NB4 (cell line): ENCODE measurements at regions not wholly inside any gene's neighbourhood (a gene's known extent, or its start where the extent isn't known, plus 50 kb on each side); places are given as distances from the start of the nearest gene placed in this dataset.

Experiments
- DNase-seq: peaks from one replicate; pipeline ENCODE4 v3.0.0; 2010; ENCODE audit warnings: low read depth
- H3K4me3 ChIP-seq: one replicate; pipeline ENCODE4 v1.5.1; 2011; ENCODE audit warnings: mild to moderate bottlenecking, low read depth, low read length, moderate library complexity
- MYC ChIP-seq: IDR thresholded peaks from 2 replicates; pipeline ENCODE4 v1.6.1; 2011; ENCODE audit warnings: low read depth, low read length
- POLR2A ChIP-seq: IDR thresholded peaks from 2 replicates; pipeline ENCODE4 v1.6.1; 2011; ENCODE audit warnings: mild to moderate bottlenecking; ENCODE audit not compliant: insufficient read length; ENCODE audit errors: extremely low read depth
- TF ChIP-seq, protein P1 (sequence below): IDR thresholded peaks from 2 replicates; pipeline ENCODE4 v1.6.1; 2011; ENCODE audit warnings: low read depth, low read length
- TF ChIP-seq, protein P2 (sequence below): IDR thresholded peaks from one replicate; pipeline ENCODE4 v1.5.1; 2012; ENCODE audit warnings: low read depth, low read length

DNA sequence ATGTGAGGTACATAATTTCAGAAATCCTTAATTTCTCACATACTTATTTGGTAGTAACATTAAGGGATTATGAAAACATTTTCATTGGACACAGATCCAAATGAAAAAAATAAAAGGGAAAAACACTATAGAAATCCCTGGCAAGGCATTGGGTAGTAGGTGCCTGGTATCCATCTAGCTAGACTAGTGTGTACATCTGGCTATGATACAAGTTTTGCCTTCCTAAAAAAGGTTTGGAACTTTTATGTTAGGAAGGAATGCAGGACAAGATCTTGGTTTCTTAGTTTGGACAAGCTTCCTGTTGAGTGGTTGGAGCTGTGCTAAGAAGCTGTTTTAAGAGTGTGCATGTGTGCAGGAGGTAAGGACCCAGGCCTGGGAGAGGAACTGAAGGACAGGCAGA, 252.3 kb upstream of the GLI3 start:
- TF ChIP-seq POLR2A (no peak), MYC (no peak)
- TF ChIP-seq, protein P1, sequence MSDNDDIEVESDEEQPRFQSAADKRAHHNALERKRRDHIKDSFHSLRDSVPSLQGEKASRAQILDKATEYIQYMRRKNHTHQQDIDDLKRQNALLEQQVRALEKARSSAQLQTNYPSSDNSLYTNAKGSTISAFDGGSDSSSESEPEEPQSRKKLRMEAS = no peak
- TF ChIP-seq, protein P2, sequence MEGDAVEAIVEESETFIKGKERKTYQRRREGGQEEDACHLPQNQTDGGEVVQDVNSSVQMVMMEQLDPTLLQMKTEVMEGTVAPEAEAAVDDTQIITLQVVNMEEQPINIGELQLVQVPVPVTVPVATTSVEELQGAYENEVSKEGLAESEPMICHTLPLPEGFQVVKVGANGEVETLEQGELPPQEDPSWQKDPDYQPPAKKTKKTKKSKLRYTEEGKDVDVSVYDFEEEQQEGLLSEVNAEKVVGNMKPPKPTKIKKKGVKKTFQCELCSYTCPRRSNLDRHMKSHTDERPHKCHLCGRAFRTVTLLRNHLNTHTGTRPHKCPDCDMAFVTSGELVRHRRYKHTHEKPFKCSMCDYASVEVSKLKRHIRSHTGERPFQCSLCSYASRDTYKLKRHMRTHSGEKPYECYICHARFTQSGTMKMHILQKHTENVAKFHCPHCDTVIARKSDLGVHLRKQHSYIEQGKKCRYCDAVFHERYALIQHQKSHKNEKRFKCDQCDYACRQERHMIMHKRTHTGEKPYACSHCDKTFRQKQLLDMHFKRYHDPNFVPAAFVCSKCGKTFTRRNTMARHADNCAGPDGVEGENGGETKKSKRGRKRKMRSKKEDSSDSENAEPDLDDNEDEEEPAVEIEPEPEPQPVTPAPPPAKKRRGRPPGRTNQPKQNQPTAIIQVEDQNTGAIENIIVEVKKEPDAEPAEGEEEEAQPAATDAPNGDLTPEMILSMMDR = no peak
- no peak overlapping the region for H3K4me3 ChIP-seq
- no peak for DNase-seq

DNA sequence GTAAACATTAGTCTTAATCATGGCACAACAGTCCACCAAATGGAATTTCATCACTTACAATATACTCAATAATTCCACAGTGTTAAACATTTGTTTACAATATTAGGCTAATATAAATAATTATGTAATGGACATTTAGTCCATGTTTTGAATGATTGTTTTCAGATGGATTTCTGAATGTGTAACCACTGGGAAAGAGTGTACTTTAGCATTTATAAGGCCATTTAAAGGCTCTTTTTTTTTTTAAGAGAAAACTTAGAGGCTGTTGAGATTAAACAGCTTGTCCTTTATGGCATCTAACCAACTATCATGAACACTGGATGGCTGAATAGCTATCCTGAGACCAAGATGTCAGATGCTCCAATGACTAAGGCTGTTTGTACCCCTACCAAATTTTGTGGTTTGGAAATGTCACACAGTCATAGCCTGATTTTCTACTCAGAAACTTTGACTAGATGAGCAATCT, 248.3 kb upstream of the GLI3 start:
- no peak overlapping the region for H3K4me3 ChIP-seq
- TF ChIP-seq, protein P1 = no peak
- TF ChIP-seq POLR2A (no peak), MYC (no peak)
- TF ChIP-seq, protein P2 = no peak
- no peak for DNase-seq

DNA sequence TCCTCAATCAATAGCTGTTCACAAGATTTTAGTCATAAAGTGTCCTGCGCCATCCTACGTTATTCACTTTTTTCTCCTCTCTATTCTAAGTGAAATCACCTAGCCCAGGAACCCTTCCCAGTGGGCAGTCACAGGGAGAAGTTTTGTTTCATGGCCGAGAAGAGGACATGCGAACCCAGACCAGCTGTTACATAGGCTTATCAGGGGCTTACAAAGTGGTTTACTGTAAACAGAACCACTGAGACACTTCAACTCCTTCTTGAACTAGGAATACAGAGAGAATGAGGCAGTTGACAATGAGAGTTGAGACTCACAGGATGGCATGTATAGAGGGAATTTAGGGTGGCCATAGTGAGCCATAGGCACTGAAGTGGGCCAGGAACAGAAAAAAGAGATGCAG, 246.9 kb upstream of the GLI3 start:
- DNase-seq = no peak
- no peak for TF ChIP-seq POLR2A
- TF ChIP-seq, protein P1 = no peak
- no peak for TF ChIP-seq MYC
- TF ChIP-seq, protein P2 = no peak
- H3K4me3 ChIP-seq = no peak overlapping the region

DNA sequence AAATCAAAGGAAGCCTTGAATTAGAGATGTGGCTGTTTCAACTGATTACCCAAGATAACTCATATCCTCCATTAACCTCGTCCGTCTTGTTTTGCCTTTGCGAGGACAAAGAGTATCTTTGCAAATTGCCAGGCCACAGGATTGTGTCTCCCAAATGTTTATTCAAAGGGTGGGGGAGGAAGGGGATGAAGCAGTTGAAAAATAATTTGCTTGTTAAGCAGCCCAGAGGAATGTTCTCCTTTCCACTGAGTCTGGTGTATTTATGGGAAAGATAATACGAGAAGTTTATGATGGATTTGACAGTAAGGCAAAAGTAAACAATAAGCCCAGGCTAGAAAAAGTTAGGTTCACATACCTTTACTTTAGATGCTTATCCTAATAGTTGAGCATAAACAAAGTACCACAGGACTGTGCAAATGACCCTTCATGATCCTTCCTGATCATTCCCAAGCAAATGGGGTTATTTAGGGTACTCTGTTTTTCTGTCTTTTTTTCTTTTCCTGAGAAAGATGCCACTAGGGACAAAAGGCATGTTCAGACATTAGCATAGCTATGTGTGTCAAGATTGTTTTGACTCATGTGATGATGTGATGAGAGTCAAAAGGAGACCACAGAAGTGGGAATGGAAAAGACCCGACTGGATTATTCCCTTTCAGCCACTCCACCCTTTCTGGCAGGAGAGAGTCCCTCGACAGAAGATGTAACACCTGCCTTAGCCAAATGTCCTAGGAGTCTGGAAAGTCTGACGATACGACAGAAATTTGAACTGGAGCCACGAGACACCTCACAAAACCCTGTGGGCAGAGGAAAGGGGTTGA, 243.0 kb upstream of the GLI3 start:
- no peak for DNase-seq
- H3K4me3 ChIP-seq = no peak overlapping the region
- TF ChIP-seq, protein P2 = no peak
- TF ChIP-seq MYC = no peak
- TF ChIP-seq, protein P1 = no peak
- no peak for TF ChIP-seq POLR2A

DNA sequence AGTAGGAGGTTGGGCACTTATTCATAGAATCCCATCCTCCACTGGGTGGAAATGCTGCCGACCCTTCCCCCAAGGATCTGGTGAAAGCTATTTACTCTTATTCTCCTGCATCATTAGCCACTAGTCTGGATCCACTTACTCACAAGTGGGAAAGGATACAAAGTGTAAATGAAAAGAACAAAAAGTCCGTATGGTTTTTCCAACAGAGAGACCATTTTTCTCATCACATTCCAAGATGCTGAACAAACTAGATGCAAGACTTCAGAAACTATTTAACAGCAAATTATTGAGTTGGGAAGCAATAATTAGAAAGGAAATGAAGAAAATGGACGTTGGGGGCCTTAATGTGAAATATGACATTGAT, 242.4 kb upstream of the GLI3 start:
- TF ChIP-seq POLR2A (no peak), MYC (no peak)
- TF ChIP-seq, protein P2 = no peak
- TF ChIP-seq, protein P1 = no peak
- no peak for DNase-seq
- H3K4me3 ChIP-seq = no peak overlapping the region

DNA sequence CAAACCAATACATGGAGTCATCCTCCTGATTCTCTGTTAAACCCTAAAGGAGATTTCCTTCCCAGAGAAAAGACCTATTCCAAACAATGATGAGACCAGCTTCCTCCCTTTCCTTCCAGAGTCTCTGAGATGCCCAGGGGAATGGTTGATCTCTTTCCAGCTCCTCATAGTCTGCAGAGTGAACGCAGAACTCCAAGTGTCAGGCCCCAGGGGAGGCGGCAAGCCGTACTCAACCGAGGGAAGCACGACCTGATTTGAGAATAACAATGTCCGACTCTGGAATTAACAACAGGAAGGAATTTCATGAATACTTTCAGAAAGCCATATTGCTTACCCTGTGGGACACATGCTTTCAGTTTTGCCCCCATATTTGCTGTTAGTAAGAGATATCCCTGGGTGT, 241.7 kb upstream of the GLI3 start:
- H3K4me3 ChIP-seq = no peak overlapping the region
- DNase-seq = no peak
- TF ChIP-seq, protein P2 = no peak
- TF ChIP-seq POLR2A = no peak
- TF ChIP-seq, protein P1 = no peak
